Activated T-cell treated with anti-CD3 and anti-CD28 coated beads, Interleukin-2, amount 50 U/mL, for 4 hours (primary cell): ENCODE measurements at regions not wholly inside any gene's neighbourhood (a gene's known extent, or its start where the extent isn't known, plus 50 kb on each side); places are given as distances from the start of the nearest gene placed in this dataset.

ENCODE experiments used
- ATAC-seq, 2 donors: fragments of 200-7000 bp; cut with Tn5 transposase; one replicate each; pipeline ENCODE4 v1.10.0; 2021
- DNase-seq: peaks from one replicate; pipeline ENCODE4 v3.0.0-alpha.2; 2020
- H3K27me3 Mint-ChIP-seq: one replicate; pipeline ENCODE4 v1.8.0; 2021; ENCODE audit warnings: low read depth, mixed read lengths
- H3K36me3 Mint-ChIP-seq: one replicate; pipeline ENCODE4 v1.8.0; 2022; ENCODE audit warnings: mixed read lengths; ENCODE audit not compliant: insufficient read depth
- H3K4me1 Mint-ChIP-seq: one replicate; pipeline ENCODE4 v1.8.0; 2021; ENCODE audit warnings: low read depth, mixed read lengths
- H3K4me3 Mint-ChIP-seq: one replicate; pipeline ENCODE4 v1.8.0; 2021; ENCODE audit warnings: mild to moderate bottlenecking, moderate library complexity, mixed read lengths
- H3K9me3 Mint-ChIP-seq: one replicate; pipeline ENCODE4 v1.8.0; 2021; ENCODE audit warnings: mixed read lengths

DNA sequence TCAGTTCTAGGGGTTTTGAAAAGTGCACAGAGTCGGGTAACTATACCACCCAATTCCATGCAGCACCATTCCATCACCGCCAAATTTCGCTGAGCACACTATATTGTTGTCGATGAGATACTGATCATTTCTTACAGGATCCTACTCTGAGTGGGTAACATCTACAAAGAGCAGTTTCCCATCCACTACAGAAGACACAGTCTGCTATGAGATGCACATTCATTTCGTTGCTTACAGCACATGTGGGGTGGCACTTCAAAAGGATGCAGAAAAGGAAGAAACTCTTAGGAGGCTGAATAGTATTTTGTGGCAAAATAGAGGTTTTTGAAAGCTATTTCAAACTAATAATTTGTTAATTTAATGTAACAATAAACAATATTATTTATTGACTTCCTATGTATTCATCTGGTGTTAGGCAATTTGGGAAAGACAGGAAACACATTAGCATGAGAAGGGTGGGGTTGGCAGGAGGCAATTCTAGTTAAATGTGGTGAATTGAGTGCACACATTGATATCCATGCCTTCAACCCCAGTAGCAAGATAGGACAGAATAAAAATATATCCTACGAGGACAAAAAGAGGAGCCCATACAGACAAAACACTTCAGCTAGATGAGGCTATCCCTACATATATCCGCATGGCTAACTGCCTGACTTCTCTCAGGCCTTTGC lies 186.8 kb upstream of the PARP11 start:
- no peaks in the 10 kb centered on the region for H3K9me3 Mint-ChIP-seq
- H3K4me1 Mint-ChIP-seq, result peaks cover 44% of the 10 kb centered on the region
- no peaks in the 10 kb centered on the region for H3K27me3 Mint-ChIP-seq
- DNase-seq (no peak), ATAC-seq (no peak)
- peaks cover 16% of the 10 kb centered on the region for H3K36me3 Mint-ChIP-seq
- no peak overlapping the region for H3K4me3 Mint-ChIP-seq

DNA sequence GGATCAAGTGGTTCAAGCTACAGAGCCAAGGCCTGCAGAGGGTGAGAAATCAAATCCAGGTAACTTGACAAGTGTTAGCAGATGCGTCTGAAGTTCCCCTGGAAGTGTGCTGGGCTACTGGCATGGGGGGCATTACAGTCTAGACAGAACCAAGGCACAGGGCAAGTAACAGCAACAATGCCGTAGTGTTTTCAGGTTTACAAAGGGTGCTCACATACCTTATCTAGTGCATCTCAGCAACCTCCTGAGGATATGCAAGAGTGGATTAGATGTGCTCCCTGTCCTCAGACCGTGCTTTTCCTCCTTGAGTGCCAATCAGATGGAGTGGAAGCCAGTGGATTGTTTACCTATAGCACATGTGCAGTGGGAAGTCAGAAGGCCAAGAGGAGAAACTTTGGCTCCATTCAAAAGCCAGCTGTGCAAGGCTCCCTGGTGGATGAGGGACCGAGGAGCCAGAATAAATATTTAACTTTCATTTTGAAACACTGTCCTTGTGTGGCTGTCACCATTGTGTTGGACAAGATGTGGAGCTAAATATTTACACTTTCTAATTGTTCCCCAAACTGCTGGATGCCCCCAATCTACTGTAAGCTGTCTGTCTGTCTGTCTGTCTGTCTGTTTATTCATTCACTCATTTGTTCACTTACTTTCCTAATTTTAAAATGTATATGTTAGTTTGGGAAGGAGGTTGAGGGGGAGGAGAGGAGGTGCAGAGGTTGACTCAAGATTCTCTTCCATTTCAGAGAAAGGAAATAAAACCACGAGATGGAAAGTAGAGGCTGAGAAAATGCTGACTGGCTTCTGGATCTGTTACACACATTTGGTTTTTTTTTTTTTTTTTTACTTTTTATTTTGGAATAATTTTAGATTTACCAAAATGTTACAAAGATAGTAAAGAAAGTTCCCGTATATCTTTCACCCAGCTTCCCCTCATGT lies 184.0 kb upstream of the PARP11 start:
- Mint-ChIP-seq H3K4me1 (peaks cover 31% of the 10 kb centered on the region), H3K27me3 (no peaks in the 10 kb centered on the region), H3K4me3 (peak overlapping the region; percentile 51), H3K36me3 (peaks cover 11% of the 10 kb centered on the region), H3K9me3 (no peaks in the 10 kb centered on the region)
- DNase-seq (no peak), ATAC-seq (no peak)

- H3K4me1 Mint-ChIP-seq, result peaks cover 36% of the 10 kb centered on the region
- H3K36me3 Mint-ChIP-seq, result peaks cover 13% of the 10 kb centered on the region
- no peak for DNase-seq
- no peak overlapping the region for H3K4me3 Mint-ChIP-seq
- H3K27me3 Mint-ChIP-seq, result no peaks in the 10 kb centered on the region
- no peak for ATAC-seq
- H3K9me3 Mint-ChIP-seq, result no peaks in the 10 kb centered on the region
Measured at GRCh38 chr12:4054630-4055029, 181.4 kb upstream of the PARP11 start.

DNA sequence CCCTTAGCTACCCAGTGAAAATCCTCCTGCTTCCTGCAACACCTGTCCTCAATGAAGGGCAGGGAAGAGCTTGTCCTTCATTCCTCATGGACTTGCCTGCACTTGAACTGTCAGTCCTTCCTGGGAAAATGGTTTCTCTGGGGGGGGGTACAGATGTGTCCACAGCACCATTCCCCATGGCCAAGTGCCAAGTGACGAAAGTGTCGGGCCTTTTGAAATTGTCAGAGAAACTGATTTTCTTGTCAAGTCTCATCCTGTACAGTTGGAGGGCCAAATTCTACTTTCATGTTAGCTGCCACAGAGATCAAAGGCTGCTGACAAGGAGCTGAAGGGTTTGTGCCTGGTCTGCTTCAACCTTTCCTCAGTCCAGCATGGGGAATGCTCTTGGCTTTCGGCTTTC lies 179.5 kb upstream of the PARP11 start:
- Mint-ChIP-seq H3K4me3 (no peak overlapping the region), H3K27me3 (no peaks in the 10 kb centered on the region), H3K36me3 (peaks cover 14% of the 10 kb centered on the region), H3K4me1 (peaks cover 19% of the 10 kb centered on the region), H3K9me3 (no peaks in the 10 kb centered on the region)
- no peak for ATAC-seq
- no peak for DNase-seq

- Mint-ChIP-seq H3K4me3 (no peak overlapping the region), H3K36me3 (peaks cover 14% of the 10 kb centered on the region), H3K9me3 (no peaks in the 10 kb centered on the region), H3K27me3 (no peaks in the 10 kb centered on the region), H3K4me1 (peaks cover 11% of the 10 kb centered on the region)
- DNase-seq (no peak), ATAC-seq (peak in 1 of 2 donors; percentile 37)
Measured at GRCh38 chr12:4051596-4051995, 178.4 kb upstream of the PARP11 start.

GRCh38 chr12:4050340-4050739 lies 177.1 kb upstream of the PARP11 start:
- H3K36me3 Mint-ChIP-seq, result peaks cover 6% of the 10 kb centered on the region
- no peak overlapping the region for H3K4me3 Mint-ChIP-seq
- DNase-seq (no peak), ATAC-seq (no peak)
- no peaks in the 10 kb centered on the region for H3K27me3 Mint-ChIP-seq
- peaks cover 8% of the 10 kb centered on the region for H3K4me1 Mint-ChIP-seq
- no peaks in the 10 kb centered on the region for H3K9me3 Mint-ChIP-seq

DNA sequence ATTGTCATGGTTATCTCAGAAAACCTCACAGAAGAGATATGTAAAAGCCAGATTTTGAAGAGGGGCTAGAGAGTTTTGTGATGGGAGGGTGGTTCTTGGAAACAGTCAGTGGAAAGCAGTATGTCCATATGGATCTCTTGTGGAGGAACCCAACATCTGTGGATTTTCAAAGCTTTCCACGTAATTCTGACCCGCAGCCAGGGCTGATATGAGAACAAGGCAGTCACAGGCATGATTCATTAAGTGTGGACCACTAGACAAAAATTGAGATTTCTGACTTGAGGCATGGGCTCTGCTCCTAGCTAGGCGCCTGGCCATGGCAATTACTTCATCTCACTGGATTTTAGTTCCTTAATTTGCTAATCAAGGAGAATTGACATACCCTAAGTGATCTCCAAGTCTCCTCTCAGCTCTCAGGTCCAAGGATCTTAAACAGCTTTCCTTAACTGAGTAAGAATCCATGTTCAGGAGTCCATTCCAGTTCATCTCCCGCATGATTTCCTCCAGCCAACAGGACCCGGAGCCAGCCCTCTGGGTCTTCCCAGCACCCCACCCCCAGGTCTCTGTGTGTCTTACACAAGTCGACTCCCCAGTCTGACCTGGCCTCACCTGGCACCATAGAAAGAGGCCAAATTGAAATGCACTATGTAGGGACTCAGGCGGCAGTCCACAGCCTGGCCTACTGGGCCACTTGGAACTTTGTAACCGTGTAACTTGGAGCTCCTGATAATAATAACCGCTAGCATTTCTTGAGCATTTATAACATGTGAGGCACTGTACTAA lies 176.3 kb upstream of the PARP11 start:
- Mint-ChIP-seq H3K4me3 (no peak overlapping the region), H3K4me1 (peaks cover 8% of the 10 kb centered on the region), H3K27me3 (no peaks in the 10 kb centered on the region), H3K9me3 (no peaks in the 10 kb centered on the region), H3K36me3 (peaks cover 6% of the 10 kb centered on the region)
- ATAC-seq (no peak), DNase-seq (no peak)

DNA sequence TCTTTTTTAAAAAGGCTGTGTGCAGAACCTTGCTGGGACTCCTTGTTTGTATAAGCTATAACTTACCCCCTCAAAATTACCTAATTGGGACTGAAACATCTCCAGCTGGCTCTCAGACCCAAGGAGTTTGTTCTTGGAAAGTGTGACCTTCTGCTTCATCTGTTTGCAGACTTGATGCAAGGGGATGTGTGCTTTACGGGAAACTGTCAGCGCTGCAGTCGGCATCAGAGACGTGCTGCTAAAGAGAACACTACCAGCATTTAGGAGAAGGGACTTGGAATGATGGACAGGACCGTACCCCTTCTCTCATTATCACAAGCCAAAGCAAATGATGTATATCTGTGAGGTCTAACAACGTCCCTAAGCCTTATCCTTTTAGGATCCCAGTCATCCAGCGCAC lies 174.2 kb upstream of the PARP11 start:
- H3K4me3 Mint-ChIP-seq, result no peak overlapping the region
- peaks cover 6% of the 10 kb centered on the region for H3K36me3 Mint-ChIP-seq
- no peaks in the 10 kb centered on the region for H3K9me3 Mint-ChIP-seq
- no peak for DNase-seq
- H3K27me3 Mint-ChIP-seq, result no peaks in the 10 kb centered on the region
- peaks cover 8% of the 10 kb centered on the region for H3K4me1 Mint-ChIP-seq
- ATAC-seq, result no peak

DNA sequence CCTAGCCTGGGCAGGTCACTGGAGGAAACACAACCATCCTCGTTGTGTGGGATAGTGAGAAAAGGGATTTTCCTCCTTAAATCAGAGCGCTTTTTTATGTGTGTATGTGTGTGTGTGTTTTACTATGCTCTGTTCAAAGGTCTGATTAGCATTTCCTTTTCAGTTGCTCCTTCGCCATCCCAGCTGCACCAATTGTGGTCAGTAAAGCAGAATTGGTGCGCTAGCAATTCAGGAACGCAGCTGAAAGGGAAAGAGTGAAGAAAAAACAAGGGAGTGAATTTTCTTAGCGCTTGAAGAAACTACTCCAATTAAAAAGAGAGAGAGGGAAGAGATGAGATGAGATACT lies 173.3 kb upstream of the PARP11 start:
- no peak overlapping the region for H3K4me3 Mint-ChIP-seq
- no peaks in the 10 kb centered on the region for H3K27me3 Mint-ChIP-seq
- no peak for DNase-seq
- peaks cover 6% of the 10 kb centered on the region for H3K36me3 Mint-ChIP-seq
- ATAC-seq, result no peak
- H3K4me1 Mint-ChIP-seq, result peaks cover 2% of the 10 kb centered on the region
- no peaks in the 10 kb centered on the region for H3K9me3 Mint-ChIP-seq

GRCh38 chr12:4045786-4046494 lies 172.7 kb upstream of the PARP11 start:
- Mint-ChIP-seq H3K4me1 (no peaks in the 10 kb centered on the region), H3K9me3 (no peaks in the 10 kb centered on the region), H3K36me3 (peaks cover 5% of the 10 kb centered on the region), H3K4me3 (no peak overlapping the region), H3K27me3 (no peaks in the 10 kb centered on the region)
- DNase-seq (no peak), ATAC-seq (no peak)

- Mint-ChIP-seq H3K36me3 (peaks cover 5% of the 10 kb centered on the region), H3K4me3 (no peak overlapping the region), H3K4me1 (no peaks in the 10 kb centered on the region), H3K9me3 (no peaks in the 10 kb centered on the region), H3K27me3 (no peaks in the 10 kb centered on the region)
- ATAC-seq (no peak), DNase-seq (no peak)
Measured at GRCh38 chr12:4044736-4045730, 171.8 kb upstream of the PARP11 start.

DNA sequence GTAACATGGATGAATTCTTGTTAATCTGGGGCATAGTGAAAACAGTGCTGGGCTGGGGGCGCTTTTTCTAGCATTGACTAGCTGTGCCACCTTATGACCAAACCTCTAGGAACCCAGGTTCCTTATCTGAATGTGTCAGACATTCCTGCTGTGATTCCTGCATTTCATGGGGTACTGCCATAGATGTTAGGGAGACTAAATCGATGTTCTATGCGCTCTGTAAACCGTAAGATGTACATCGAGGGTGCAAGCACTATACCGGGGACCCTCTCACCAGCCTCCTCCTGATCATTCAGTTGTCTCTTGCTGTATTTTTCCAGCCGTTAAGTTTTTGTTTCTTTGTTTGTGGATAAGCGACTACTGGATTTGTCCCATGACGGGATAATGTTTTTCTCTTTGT lies 170.9 kb upstream of the PARP11 start:
- no peaks in the 10 kb centered on the region for H3K4me1 Mint-ChIP-seq
- no peak overlapping the region for H3K4me3 Mint-ChIP-seq
- DNase-seq (no peak), ATAC-seq (no peak)
- peaks cover 5% of the 10 kb centered on the region for H3K36me3 Mint-ChIP-seq
- H3K9me3 Mint-ChIP-seq, result no peaks in the 10 kb centered on the region
- no peaks in the 10 kb centered on the region for H3K27me3 Mint-ChIP-seq

GRCh38 chr12:4041187-4041885 lies 168.1 kb upstream of the PARP11 start:
- Mint-ChIP-seq H3K4me3 (no peak overlapping the region), H3K36me3 (peaks cover 4% of the 10 kb centered on the region), H3K27me3 (no peaks in the 10 kb centered on the region), H3K4me1 (no peaks in the 10 kb centered on the region), H3K9me3 (no peaks in the 10 kb centered on the region)
- ATAC-seq (no peak), DNase-seq (no peak)
